GM19372 (cell line): ENCODE measurements at regions not wholly inside any gene's neighbourhood (a gene's known extent, or its start where the extent isn't known, plus 50 kb on each side); places are given as distances from the start of the nearest gene placed in this dataset.

Experiments
- ATAC-seq: cut with Tn5 transposase; IDR thresholded peaks from one replicate; pipeline ENCODE4 v1.9.1; 2021; ENCODE audit warnings: mild to moderate bottlenecking, low read depth, moderate library complexity; ENCODE audit not compliant: unreplicated experiment

DNA sequence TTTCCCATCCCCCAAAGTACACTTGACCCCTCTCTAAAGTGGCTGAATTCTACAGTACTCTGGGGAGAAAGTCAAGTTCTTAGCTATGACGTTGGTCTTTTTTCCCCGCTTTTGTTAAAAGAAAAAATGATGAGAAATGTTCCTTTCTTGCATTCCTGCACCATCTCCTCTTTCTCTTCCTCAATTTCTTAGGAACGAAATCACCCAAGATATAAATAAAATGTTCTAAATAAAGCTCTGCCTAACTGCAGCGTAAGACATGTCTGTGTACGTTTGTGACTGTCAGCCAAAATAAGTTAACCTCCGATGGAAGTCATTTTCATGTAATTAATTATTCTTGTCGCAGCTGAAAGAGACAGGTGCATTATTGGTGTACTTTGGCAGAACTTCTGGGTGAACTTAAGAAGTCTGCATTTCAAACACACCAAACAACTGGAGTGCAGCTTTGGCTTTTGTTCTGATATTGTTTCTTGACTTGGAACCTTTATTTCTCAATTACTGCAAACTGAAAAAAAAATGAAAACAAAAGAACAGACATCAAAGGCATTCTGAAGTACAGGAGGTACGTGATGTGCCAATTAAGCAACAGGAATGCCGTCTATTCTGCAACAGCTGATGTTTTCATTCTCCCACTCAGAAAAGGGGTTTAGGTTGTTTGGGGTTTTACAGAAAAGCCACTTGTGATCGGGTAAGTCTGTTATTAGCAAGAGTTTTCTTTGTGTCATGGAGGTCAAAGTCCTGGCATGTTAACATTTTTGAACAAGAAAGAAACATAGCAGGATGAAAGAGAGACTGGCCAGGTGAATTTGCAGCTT, 82.4 kb upstream of the SDK1 start:
- ATAC-seq, result no peak

DNA sequence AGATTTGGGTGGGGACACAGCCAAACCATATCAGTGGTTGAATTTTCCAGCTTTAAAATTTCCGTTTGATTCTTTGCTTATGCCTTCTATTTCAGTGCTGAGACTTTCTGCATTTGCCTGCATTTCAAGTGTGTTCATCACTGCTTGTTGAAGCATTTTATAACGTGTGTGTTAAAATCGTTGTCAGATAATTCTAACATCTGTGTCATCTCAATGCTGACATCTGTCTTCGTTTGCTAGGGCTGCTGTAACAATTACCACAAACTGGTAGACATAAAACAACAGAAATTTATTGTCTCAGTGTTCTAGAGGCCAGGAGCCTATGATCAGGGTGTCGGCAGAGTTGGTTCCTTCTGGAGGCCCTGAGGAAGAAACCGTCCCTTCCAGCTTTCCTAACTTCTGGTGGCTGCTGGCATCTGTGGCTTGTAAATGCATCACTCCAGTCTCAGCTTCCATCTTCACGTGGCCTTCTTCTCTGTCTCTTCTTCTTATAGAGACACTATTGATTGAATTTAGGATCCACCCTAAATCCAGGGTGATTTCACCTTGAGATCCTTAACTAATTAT, 71.1 kb upstream of the SDK1 start:
- ATAC-seq, result no peak

DNA sequence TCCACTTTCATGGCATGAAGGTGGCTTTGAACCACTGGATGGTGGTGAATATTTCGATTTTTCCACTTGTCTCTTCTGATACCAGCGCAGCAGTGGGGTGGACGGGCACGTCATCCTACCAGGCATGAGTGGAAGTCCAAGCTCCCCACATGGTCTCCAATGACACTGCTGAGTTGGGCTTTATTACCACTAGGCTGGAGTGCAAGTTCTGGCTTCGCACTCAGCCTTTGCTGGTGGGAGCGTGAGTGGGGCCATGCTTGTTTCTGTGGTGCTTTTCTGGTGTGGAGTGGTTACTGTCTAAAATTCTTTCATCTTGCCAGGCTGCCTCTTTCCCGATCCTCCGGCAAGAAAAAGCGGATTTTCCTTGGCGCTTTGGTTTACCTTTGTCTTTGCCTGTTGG, 70.1 kb upstream of the SDK1 start:
- no peak for ATAC-seq

DNA sequence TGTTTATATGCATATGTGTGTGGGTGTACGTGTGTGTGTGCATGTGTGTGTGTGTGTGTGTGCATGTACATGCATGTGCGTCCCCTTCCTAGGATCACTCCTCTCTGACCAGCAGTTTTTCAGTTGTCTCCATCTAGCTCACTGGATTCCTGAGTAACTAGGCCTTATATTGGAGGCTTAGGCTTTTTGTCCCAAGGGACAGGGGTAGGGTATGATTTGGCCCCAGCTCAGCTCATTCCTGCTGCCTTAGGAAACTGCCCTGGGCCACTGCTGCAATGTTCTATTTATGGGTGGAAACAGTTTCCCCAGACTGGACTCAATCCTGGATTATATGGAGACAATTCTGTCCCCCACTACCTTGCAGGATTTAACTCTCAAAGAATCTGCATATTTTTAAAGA, 68.8 kb upstream of the SDK1 start:
- no peak for ATAC-seq

DNA sequence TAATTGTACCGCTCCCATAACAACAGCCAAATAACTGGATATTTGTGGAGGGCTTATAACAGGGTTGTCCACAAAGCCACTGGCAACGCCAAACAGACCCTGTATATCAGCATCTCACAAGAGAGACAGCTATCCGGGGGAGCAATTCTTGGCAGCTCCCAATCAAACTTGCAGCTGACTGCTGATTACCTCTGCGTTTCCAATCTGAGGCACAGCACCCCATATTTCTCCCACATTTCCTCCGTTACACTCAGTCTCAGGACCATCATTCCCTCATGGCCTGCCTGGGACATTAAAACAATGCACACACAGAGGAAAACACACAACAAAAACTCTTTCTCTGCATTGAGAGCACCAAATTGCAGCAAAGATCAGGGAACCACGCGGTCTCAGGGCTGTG, 67.8 kb upstream of the SDK1 start:
- no peak for ATAC-seq

DNA sequence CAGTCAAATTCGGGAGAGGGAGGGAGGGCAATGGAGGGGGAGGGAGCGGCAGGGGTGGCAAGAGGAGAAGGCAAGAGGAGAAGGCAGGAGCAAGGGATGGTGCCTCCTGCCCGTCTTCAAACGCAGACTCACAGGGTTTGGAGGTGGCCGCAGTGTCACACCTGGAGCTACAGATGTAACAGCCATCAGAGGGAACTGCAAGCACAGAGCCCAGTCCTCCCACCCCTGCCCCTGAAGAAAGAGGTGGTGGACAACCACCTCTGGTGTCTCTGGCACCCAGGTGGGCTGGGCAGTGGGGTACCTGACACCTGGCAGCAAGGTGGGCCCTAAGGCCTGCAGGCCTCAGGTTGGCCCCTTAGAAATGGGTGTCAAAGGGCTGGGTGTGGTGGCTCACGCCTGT, 67.0 kb upstream of the SDK1 start:
- ATAC-seq, result no peak

DNA sequence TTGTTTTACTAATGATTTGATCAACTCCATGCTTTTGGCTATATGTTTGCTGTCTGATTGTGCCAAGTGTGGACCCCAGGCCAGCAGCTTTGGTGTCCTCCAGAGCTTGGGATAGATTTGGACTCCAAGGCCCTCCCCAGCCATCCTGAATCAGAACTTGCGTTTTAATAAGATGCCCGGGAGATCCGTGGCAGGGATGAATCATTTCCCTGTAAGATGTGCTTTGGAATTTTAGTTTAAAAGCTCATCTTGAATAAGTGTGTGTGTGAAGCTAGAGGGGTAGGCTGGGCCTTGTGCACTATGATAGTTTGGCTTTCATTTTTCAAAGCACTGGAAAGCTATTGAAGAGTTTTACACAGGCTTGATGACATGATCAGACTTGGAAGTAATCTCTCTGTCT, 66.2 kb upstream of the SDK1 start:
- no peak for ATAC-seq

DNA sequence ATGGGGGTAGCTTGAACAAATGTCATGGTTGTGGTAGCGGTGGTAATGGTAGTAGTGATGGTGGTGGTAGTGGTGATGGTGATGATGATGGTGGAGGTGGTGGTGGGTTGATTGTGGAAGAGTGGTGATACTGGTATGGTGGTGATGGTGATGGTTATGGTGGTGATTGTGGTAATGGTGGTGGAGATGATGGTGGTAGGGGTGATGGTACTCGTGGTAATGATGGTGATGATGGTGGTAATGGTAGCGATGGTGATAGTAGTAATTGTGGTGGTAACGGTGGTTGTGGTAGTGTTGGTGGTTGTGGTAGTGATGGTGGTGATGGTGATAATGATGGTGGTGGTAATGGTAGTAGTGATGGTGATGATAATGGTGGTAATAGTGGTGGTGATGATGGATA, 65.7 kb upstream of the SDK1 start:
- ATAC-seq, result no peak

DNA sequence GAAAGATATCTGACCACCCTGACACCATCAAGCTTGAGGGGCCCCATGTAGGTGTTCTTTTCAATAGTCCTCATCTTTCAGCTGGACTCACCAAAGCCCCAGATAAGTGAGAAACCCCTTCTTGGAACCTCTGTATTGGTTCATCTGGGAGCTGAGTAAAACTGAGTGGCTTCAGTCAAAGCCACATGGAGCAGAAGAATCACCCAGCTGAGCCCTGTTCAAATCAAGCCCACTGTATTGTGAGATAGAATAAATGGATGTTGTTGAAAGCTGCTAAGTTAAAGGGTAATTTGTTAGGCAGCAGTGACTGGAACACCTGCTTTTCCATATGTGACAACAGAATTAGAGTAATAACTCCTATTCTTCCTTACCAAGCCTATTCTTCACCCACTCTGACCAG, 64.8 kb upstream of the SDK1 start:
- no peak for ATAC-seq

DNA sequence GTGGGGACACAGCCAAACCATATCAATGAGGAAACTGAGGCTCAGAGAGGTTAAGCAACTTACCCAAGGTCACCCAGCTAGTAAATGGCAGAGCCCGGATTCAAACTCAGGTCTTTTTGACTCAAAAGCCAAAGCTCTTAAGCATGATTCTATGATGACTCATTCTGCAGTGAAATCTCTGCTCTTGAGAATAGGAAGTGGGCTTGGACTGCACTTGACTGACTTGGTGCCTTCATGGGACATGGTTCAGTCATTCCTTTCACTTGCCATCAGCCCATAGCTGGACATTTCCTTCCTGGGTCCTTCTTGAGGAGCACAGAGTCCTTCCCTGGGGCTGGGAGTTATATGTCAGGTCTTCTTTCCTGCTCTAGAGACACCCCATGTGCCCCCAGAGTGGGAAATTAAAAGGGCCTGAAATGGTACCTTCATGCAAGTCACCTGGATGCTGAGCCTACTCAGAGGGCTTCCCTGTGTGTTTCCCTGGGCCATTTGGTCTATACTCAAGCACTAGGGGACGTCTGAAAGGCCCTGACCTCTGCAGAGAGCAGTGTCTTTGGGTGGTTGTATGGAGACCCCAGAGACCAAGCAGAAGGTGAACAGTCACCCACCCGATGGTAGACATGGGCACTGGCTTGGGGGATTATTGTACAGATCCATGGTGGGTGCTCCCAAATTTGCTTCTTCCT, 62.4 kb upstream of the SDK1 start:
- no peak for ATAC-seq

DNA sequence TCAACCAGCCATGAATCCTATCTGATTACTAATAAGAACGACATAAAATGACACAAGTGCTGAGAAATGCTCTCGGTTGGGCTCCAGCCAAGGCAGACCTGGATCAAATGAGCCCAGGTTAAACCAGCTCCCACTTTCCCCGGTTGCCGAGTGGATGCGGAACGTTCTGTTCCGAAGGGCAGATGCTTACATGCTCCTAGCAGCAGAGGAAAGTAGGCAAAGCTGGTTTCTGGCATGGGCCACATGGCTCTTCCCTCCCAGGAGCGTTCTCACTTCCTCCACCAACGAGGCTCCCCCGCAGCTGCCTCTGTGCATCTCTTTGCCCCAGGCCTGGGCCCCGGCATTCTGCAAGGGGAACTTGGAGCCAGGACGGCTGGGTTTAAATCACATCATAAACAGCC, 61.8 kb upstream of the SDK1 start:
- ATAC-seq, result no peak

DNA sequence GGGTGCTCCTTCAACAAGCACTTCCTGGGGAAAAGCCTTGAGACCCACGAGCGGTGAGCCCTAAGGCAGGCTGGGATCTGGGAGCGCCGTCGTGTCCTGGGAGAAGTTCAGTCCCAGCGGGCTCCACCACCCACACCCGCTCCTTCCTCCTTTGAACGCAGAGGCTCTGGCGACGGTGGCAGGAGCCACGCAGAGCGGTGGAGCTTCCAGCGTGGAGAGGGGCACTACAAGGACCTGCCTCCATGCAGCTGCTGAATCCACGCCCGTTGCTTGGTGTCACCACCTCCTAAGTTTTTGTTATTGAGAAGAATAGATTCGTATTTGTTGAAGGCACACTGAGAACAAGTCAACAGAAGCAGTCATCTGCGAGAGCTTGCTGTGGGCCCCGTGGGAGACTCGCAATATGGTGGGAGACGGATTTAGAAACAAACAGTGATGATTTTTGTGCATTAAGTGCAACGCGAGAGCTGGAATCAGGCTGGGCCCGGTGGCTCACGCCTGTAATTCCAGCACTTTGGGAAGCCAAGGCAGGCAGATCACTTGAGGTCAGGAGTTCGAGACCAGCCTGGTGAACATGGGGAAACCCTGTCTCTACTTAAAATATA, 60.1 kb upstream of the SDK1 start:
- no peak for ATAC-seq

DNA sequence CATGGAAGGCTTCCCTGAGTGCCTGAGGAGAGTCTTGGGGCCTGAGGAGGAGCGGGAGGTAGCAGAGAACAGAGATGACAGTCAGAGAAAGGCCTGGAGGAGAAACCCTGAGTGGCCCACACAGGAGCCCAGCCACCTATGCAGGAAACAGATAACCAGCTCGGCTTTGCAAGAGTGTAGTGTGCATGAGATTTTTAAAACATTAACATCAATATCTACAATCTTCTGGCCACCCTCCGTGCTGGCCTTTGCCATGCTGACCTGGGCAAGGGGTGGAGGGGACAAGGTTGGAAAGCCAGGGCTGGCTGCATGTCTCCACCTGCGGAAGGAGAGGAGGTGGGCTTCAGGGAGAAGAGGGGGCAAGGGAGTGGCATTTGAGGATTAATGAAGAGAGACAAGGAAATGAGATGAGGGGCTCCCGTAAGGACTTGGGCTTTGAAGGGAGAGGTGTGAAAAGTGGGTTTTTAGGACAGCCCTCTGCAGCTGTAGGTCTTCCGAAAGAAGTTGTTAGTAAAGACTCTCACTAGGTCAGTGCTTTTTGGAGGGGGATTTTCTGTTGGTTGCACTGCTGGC, 59.3 kb upstream of the SDK1 start:
- no peak for ATAC-seq

DNA sequence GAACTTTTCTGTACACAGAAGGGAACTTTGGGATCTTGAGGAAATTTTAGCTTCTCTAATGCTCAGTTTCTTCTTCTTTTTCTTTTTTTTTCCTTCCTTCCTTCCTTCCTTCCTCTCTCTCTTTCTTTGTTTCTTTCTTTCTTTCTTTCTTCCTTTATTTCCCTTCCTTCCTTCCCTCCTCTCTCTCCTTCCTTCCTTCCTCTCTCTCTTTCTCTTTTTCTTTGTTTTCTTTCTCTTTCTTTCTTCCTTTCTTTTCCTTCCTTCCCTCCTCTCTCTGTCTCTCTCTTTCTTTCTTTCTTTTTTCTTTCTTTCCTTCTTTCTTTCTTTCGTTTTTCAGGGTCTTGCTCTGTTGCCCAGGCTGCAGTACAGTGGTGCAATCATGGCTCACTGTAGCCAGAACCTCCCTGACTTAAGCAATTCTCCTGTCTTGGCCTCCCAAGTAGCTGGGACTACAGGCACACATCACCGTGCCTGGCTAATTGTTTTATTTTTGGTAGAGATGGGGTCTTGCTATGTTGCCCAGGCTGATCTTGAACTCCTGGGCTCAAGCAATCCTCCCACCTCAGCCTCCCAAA, 58.6 kb upstream of the SDK1 start:
- ATAC-seq, result no peak

DNA sequence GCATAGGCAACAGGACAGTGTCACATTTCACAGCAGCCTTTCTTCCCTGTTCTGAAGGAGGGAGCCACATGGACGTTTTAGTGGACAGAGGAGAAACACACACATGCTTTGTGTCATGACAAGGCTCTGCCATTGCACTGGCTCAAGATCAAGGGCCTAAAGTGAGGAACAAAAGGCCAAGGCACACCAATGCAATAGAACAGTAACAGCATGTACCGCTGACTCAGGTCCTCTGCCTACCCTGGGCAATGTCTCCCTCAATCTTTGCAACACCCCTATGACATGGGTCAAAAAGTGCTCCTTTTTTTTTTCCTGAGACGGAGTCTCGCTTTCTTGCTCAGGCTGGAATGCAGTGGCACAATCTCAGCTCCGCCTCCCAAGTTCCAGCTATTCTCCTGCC, 57.8 kb upstream of the SDK1 start:
- ATAC-seq, result no peak

DNA sequence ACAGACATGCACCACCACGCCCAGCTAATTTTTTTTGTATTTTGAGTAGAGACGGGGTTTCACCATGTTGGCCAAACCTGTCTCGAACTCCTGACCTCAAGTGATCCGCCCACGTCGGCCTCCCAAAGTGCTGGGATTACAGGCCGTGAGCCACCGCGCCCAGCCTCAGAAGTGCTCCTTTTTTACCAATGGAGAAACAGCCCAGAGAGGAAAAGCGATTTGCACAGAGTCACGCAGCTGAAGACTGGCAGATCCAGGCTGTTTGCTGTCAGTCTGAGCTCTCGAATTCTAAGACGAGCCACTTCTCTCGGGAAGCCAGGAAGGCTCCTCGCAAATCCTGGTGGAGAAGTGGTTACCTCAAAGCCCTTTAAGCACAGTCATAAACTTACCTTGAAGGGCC, 57.4 kb upstream of the SDK1 start:
- no peak for ATAC-seq

DNA sequence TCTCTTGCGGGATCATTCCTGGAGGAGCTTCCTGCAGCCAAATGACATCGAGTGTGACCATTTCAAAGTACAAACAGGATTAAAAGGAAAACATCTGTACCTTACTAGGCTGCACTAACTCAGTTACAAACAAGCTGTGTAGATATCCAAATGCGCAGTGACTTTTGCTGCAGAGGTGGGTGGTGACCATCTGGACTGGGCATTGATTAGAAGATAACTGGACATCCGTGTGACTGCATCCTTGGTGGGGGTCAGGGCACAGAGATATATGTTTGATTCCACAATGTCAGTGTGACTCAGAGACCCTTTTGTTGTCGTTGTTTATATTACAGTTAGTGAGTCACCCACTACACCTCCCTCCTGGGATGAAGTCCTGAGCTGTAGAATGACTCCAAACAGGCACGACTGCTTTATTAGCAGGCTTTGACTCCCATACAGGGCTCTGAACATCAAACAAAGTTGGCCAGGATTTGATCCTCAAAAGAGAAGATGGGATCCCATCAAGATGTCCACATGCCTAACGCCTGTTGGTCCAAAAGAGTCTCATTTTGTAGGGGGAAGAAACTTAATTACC, 56.7 kb upstream of the SDK1 start:
- ATAC-seq, result no peak

DNA sequence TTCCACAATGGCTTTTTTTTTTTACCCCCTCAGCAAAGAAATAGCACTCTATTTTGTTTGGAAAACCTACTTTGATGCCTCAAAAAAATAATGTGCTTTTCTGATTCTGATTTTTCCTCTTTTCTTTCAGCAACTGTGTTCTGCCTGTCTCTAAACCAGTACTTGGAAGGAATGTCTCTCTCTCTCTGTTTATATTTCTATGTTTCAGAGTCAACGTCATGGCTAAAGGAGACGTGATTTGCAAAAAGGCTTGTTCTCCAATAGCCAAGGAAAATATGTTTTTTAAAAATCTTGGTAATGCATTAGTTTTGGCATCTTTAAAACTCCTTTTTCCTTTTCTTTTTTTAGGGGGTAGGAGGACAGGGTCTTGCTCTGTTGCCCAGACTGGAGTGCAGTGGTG, 56.0 kb upstream of the SDK1 start:
- no peak for ATAC-seq

DNA sequence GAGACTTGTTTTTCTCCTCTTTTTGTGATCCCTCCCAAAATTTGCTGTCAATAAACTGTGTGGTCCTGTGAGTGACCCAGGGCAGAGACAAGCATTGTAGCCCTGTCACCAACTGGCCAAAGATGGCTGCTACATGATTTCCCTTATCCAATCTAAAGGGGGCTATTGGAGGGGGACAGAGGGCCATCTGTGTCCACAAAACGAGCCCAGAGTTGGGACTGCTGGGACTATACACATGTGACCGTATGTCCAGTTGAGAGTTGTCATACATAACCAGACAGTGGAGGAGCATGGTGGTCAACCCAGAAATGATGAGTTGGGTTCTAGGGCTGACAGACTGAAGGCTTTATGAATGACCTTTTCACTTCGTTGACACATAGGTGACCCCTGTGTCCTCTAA, 55.3 kb upstream of the SDK1 start:
- ATAC-seq, result no peak

DNA sequence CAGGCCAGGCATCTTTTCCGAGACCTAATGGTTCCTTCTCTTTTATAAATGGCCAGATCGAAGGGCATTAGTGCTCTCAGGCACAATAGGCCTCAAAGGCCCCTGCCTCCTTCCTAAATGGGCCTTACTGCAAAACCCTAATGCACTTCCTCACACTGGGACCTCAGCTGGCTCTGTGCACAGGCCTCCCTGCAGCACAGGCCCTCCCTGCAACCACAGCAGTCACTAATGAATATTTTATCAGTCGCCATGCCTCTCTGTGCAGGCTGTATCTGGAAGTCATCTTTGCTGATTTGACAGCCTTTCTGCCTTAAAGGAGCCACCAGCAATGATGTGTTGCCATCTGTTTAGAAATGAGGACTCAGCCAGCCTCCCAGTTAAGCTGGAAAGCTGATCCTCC, 54.9 kb upstream of the SDK1 start:
- ATAC-seq, result no peak

DNA sequence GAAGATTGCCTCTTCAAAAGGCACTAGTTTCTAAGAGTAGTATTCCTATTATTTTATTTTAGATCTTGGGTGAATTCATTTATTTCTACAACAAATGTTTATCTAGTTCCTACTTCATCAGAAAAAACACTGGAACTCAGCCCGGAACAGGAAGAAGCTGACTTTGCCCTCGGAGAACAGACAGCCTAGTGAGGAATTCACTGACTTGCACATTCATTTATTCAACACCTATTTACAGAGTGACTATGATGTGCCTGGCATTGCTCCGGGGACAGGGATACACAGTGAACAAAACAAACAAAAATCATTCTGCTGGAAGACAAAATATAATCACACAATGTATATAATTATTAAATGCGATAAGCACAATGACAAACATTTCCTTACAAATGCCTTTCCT, 54.4 kb upstream of the SDK1 start:
- ATAC-seq, result no peak
